ENCODE measurements at regions not wholly inside any gene's neighbourhood (a gene's known extent, or its start where the extent isn't known, plus 50 kb on each side); places are given as distances from the start of the nearest gene placed in this dataset.

- ChIA-PET POLR2A (no interaction called here), CTCF (interaction anchor here (0.6 to 1.1 kb wide), 2 partner anchors 42 to 1998 kb away, joined by 3 read pairs; no protein-coding TSS in a partner anchor)
- DNase-seq (ENCODE audit: low read depth in 1 of 2, low spot score in 1 of 2) (no peak), ATAC-seq (no peak), FAIRE-seq (no peak)
- TF ChIP-seq NR3C1 (IDR thresholded peaks at IDR 0.05), result no peak
- TF ChIP-seq FOXS1 (CRISPR knock-in tag; IDR thresholded peaks at IDR 0.05), result no peak
- no peak for TF ChIP-seq JUNB (IDR thresholded peaks at IDR 0.05)
- TF ChIP-seq CHD2 (IDR thresholded peaks at IDR 0.05; ENCODE audit: low read length, partially characterized antibody), result no peak
- TF ChIP-seq MAFK (IDR thresholded peaks at IDR 0.05; ENCODE audit: partially characterized antibody), result no peak
- no peak for TF ChIP-seq FOSB (CRISPR knock-in tag; IDR thresholded peaks at IDR 0.05)
- TF ChIP-seq HEYL (CRISPR knock-in tag; IDR thresholded peaks at IDR 0.05), result no peak
- no peak for TF ChIP-seq NPAS2 (CRISPR knock-in tag; IDR thresholded peaks at IDR 0.05; ENCODE audit: borderline replicate concordance)
- no peak for TF ChIP-seq JUN (IDR thresholded peaks at IDR 0.05)
- TF ChIP-seq PHF8 (IDR thresholded peaks at IDR 0.05; ENCODE audit: borderline replicate concordance, low read depth), result no peak
- TF ChIP-seq, protein P1, sequence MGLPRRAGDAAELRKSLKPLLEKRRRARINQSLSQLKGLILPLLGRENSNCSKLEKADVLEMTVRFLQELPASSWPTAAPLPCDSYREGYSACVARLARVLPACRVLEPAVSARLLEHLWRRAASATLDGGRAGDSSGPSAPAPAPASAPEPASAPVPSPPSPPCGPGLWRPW (IDR thresholded peaks at IDR 0.05), result no peak
- TF ChIP-seq RNF2 (IDR thresholded peaks at IDR 0.05; ENCODE audit: borderline replicate concordance, low read depth), result no peak
- no peak for TF ChIP-seq ZFP36 (IDR thresholded peaks at IDR 0.05; ENCODE audit: borderline replicate concordance, partially characterized antibody)
- no peak for TF ChIP-seq ZC3H11A (IDR thresholded peaks at IDR 0.05)
- TF ChIP-seq, protein P2, sequence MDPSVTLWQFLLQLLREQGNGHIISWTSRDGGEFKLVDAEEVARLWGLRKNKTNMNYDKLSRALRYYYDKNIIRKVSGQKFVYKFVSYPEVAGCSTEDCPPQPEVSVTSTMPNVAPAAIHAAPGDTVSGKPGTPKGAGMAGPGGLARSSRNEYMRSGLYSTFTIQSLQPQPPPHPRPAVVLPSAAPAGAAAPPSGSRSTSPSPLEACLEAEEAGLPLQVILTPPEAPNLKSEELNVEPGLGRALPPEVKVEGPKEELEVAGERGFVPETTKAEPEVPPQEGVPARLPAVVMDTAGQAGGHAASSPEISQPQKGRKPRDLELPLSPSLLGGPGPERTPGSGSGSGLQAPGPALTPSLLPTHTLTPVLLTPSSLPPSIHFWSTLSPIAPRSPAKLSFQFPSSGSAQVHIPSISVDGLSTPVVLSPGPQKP (IDR thresholded peaks at IDR 0.05; ENCODE audit: low read depth, low read length), result no peak
- WGBS (ENCODE audit: missing lambda C conversion rate), result 80% methylated on average over 11 of the region's 14 CpGs
- H3K9me3 ChIP-seq, result no peaks in the 10 kb centered on the region
- no peak overlapping the region for H3K4me2 ChIP-seq
- H3K4me1 ChIP-seq, result no peaks in the 10 kb centered on the region
- H3K27ac ChIP-seq, result no peak overlapping the region
- no peak overlapping the region for H3K4me3 ChIP-seq
These were observed 147.6 kb downstream of the FAM43A start for GRCh38 chr3:194833114-194833910.

DNA sequence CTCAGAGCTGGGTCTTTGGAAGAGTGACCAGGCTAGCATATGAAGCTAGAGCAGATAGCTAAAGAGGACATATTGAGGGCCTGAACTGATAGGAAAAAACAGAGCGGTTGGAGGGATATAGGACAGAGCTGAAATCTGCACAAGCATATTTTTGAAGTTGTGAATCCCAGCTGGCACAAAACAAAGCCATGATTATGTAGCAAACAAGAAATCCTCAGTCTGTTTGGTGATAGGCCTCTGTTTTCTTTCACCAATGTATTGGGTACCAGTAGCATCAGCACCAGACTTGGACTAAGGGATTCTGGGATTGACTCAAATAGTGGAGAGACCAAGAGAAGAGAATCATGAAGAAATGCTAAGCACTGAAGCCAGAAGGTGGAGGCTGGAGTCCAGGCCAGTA, 151.0 kb downstream of the FAM43A start:
- DNase-seq (ENCODE audit: low read depth in 1 of 2, low spot score in 1 of 2) (no peak), ATAC-seq (no peak), FAIRE-seq (no peak)
- 75% methylated on average over 1 of the region's 1 CpG for WGBS (ENCODE audit: missing lambda C conversion rate)
- no peak overlapping the region for H3K4me3 ChIP-seq
- H3K4me2 ChIP-seq, result no peak overlapping the region
- no peaks in the 10 kb centered on the region for H3K9me3 ChIP-seq
- CTCF ChIA-PET, result interaction anchor here (1.1 to 1.6 kb wide), 2 partner anchors 10 to 13 kb away, joined by 3 to 4 read pairs; no protein-coding TSS in a partner anchor
- 0 out of 3 replicates have a peak, but pooled peaks cover 4% of the 10 kb centered on the region for H3K4me1 ChIP-seq
- POLR2A ChIA-PET, result no interaction called here
- TF ChIP-seq NR3C1 (IDR thresholded peaks at IDR 0.05), result no peak
- no peak for TF ChIP-seq ZFP36 (IDR thresholded peaks at IDR 0.05; ENCODE audit: borderline replicate concordance, partially characterized antibody)
- no peak for TF ChIP-seq RNF2 (IDR thresholded peaks at IDR 0.05; ENCODE audit: borderline replicate concordance, low read depth)
- TF ChIP-seq KDM1A (IDR thresholded peaks at IDR 0.05; ENCODE audit: low read depth), result no peak
- TF ChIP-seq, protein P2 (IDR thresholded peaks at IDR 0.05; ENCODE audit: low read depth, low read length), result no peak
- TF ChIP-seq HMGXB4 (CRISPR knock-in tag; IDR thresholded peaks at IDR 0.05; ENCODE audit: borderline replicate concordance), result no peak
- TF ChIP-seq JUNB (IDR thresholded peaks at IDR 0.05), result no peak
- no peak for TF ChIP-seq TP53 (CRISPR knock-in tag; IDR thresholded peaks at IDR 0.05)
- TF ChIP-seq CEBPB (IDR thresholded peaks at IDR 0.05), result no peak
- no peak for TF ChIP-seq SREBF2 (IDR thresholded peaks at IDR 0.05)
- TF ChIP-seq EHMT2 (IDR thresholded peaks at IDR 0.05; ENCODE audit: low read depth), result no peak
- no peak for TF ChIP-seq FOSL2 (IDR thresholded peaks at IDR 0.05)
- TF ChIP-seq FOSL2 (CRISPR knock-in tag; IDR thresholded peaks at IDR 0.05), result no peak
- no peak for TF ChIP-seq CHD4 (IDR thresholded peaks at IDR 0.05; ENCODE audit: borderline replicate concordance)
- TF ChIP-seq SMC3 (IDR thresholded peaks at IDR 0.05), result no peak
- no peak for TF ChIP-seq MYC (IDR thresholded peaks at IDR 0.05; ENCODE audit: borderline replicate concordance, low read length)
- TF ChIP-seq, protein P3, sequence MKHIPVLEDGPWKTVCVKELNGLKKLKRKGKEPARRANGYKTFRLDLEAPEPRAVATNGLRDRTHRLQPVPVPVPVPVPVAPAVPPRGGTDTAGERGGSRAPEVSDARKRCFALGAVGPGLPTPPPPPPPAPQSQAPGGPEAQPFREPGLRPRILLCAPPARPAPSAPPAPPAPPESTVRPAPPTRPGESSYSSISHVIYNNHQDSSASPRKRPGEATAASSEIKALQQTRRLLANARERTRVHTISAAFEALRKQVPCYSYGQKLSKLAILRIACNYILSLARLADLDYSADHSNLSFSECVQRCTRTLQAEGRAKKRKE (CRISPR knock-in tag; IDR thresholded peaks at IDR 0.05; ENCODE audit: low read depth), result no peak
- no peak for TF ChIP-seq MAZ (IDR thresholded peaks at IDR 0.05; ENCODE audit: borderline replicate concordance, low read depth, low read length)
- no peak overlapping the region for H3K27ac ChIP-seq

Measured in A549 (cell line).